ENCODE measurements at regions not wholly inside any gene's neighbourhood (a gene's known extent, or its start where the extent isn't known, plus 50 kb on each side); places are given as distances from the start of the nearest gene placed in this dataset.

GRCh38 chr4:123218981-123219380 lies 177.6 kb upstream of the SPRY1 start:
- H3K27me3 ChIP-seq = no peaks in the 10 kb centered on the region
- H3K4me3 ChIP-seq (ENCODE audit: low read depth in 1 of 2, low read length in 1 of 2) = no peak overlapping the region
- no peaks in the 10 kb centered on the region for H3K9me3 ChIP-seq
- H3K27ac ChIP-seq = no peak overlapping the region
- no peaks in the 10 kb centered on the region for H3K4me1 ChIP-seq (ENCODE audit: control insufficient read depth in 1 of 2, insufficient read depth in 1 of 2, low read depth in 1 of 2, low read length in 1 of 2)
- H3K36me3 ChIP-seq = no peaks in the 10 kb centered on the region
- TF ChIP-seq, protein P1, sequence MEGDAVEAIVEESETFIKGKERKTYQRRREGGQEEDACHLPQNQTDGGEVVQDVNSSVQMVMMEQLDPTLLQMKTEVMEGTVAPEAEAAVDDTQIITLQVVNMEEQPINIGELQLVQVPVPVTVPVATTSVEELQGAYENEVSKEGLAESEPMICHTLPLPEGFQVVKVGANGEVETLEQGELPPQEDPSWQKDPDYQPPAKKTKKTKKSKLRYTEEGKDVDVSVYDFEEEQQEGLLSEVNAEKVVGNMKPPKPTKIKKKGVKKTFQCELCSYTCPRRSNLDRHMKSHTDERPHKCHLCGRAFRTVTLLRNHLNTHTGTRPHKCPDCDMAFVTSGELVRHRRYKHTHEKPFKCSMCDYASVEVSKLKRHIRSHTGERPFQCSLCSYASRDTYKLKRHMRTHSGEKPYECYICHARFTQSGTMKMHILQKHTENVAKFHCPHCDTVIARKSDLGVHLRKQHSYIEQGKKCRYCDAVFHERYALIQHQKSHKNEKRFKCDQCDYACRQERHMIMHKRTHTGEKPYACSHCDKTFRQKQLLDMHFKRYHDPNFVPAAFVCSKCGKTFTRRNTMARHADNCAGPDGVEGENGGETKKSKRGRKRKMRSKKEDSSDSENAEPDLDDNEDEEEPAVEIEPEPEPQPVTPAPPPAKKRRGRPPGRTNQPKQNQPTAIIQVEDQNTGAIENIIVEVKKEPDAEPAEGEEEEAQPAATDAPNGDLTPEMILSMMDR (IDR thresholded peaks at IDR 0.05) = no peak

DNA sequence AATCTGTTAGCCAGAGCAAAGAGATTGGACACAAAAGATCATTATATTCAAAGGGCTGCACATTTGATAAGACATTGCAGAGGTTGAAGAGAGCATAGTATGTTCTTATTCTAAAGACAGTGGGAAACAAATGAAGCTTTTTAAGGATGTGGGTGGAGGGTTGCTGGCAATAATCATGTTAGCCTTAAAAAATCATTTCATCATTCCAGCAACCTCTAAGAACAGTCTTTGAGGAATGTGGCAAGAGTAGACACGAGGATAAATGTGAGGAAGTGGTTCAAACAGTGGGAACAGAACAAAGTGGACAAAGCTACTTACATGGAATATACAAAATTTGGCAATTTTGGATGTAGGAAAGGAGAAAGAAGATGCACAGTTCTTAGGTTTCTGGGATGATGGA lies 167.3 kb upstream of the SPRY1 start:
- Histone ChIP-seq H3K27ac (no peak overlapping the region), H3K36me3 (no peaks in the 10 kb centered on the region), H3K27me3 (no peaks in the 10 kb centered on the region), H3K4me1 (ENCODE audit: control insufficient read depth in 1 of 2, insufficient read depth in 1 of 2, low read depth in 1 of 2, low read length in 1 of 2) (peaks cover 30 to 40% of the 10 kb centered on the region in 2 experiments), H3K9me3 (no peaks in the 10 kb centered on the region), H3K4me3 (ENCODE audit: low read depth in 1 of 2, low read length in 1 of 2) (no peak overlapping the region)
- TF ChIP-seq, protein P1 (IDR thresholded peaks at IDR 0.05) = no peak

GRCh38 chr4:123230061-123230460 lies 166.5 kb upstream of the SPRY1 start:
- H3K36me3 ChIP-seq = no peaks in the 10 kb centered on the region
- H3K9me3 ChIP-seq = no peaks in the 10 kb centered on the region
- no peak overlapping the region for H3K27ac ChIP-seq
- H3K4me3 ChIP-seq (ENCODE audit: low read depth in 1 of 2, low read length in 1 of 2) = no peak overlapping the region
- TF ChIP-seq, protein P1 (IDR thresholded peaks at IDR 0.05) = no peak
- no peaks in the 10 kb centered on the region for H3K27me3 ChIP-seq
- H3K4me1 ChIP-seq (ENCODE audit: control insufficient read depth in 1 of 2, insufficient read depth in 1 of 2, low read depth in 1 of 2, low read length in 1 of 2) = peaks cover 30 to 40% of the 10 kb centered on the region in 2 experiments

DNA sequence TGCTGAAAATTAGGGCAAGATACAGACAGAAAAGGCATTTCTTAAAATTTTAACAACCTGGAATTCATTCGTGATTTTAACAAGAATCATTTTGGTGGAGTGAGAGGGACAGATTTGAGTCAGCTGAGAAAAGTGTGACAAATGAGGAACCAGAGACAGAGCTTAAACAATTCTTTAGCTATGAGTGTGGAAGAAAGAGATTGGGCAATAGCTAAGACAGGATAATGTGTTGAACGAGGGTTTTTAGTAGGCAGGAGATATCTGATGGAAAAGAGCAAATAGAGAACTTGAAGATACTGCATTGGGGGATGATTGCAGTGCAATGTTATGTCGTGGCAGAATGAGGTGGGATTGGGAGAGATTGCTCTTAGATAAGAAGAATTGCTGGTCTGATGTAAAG lies 164.2 kb upstream of the SPRY1 start:
- peaks cover 30 to 40% of the 10 kb centered on the region in 2 experiments for H3K4me1 ChIP-seq (ENCODE audit: control insufficient read depth in 1 of 2, insufficient read depth in 1 of 2, low read depth in 1 of 2, low read length in 1 of 2)
- no peaks in the 10 kb centered on the region for H3K36me3 ChIP-seq
- no peak overlapping the region for H3K27ac ChIP-seq
- TF ChIP-seq, protein P1 (IDR thresholded peaks at IDR 0.05) = no peak
- H3K27me3 ChIP-seq = no peaks in the 10 kb centered on the region
- no peaks in the 10 kb centered on the region for H3K9me3 ChIP-seq
- H3K4me3 ChIP-seq (ENCODE audit: low read depth in 1 of 2, low read length in 1 of 2) = no peak overlapping the region

- H3K36me3 ChIP-seq = no peaks in the 10 kb centered on the region
- TF ChIP-seq, protein P1 (IDR thresholded peaks at IDR 0.05) = no peak
- no peaks in the 10 kb centered on the region for H3K27me3 ChIP-seq
- peak overlapping the region; percentile 33 for H3K27ac ChIP-seq
- H3K4me3 ChIP-seq (ENCODE audit: low read depth in 1 of 2, low read length in 1 of 2) = no peak overlapping the region
- no peaks in the 10 kb centered on the region for H3K9me3 ChIP-seq
- H3K4me1 ChIP-seq (ENCODE audit: control insufficient read depth in 1 of 2, insufficient read depth in 1 of 2, low read depth in 1 of 2, low read length in 1 of 2) = peaks cover 30 to 40% of the 10 kb centered on the region in 2 experiments
These were observed 163.3 kb upstream of the SPRY1 start for GRCh38 chr4:123233136-123233768.
